ENCODE measurements at regions not wholly inside any gene's neighbourhood (a gene's known extent, or its start where the extent isn't known, plus 50 kb on each side); places are given as distances from the start of the nearest gene placed in this dataset.

GRCh38 chr6:227074-227782, 65.1 kb upstream of the DUSP22 start:
- DNase-seq, result no peak

- DNase-seq, result no peak
Measured at GRCh38 chr6:227812-228338, 64.4 kb upstream of the DUSP22 start.

- DNase-seq, result no peak
Measured at GRCh38 chr6:228881-229651, 63.2 kb upstream of the DUSP22 start.

GRCh38 chr6:231779-232178, 60.5 kb upstream of the DUSP22 start:
- DNase-seq, result no peak

- DNase-seq, result no peak
Measured at GRCh38 chr6:232982-233640, 59.2 kb upstream of the DUSP22 start.

GRCh38 chr6:234706-235372, 57.4 kb upstream of the DUSP22 start:
- DNase-seq, result no peak

GRCh38 chr6:235763-236360, 56.4 kb upstream of the DUSP22 start:
- peak; percentile 62 to 73 for DNase-seq

GRCh38 chr6:236519-236918, 55.8 kb upstream of the DUSP22 start:
- no peak for DNase-seq

- DNase-seq, result no peak
Measured at GRCh38 chr6:240151-240550, 52.1 kb upstream of the DUSP22 start.

GRCh38 chr6:241336-241865, 50.9 kb upstream of the DUSP22 start:
- no peak for DNase-seq
